ENCODE measurements at regions not wholly inside any gene's neighbourhood (a gene's known extent, or its start where the extent isn't known, plus 50 kb on each side); places are given as distances from the start of the nearest gene placed in this dataset.
"Not testable (repeated sequence)": the region's sequence is repeated elsewhere in the genome, so short reads cannot be mapped to it uniquely, and the experiment has no call there.

DNA sequence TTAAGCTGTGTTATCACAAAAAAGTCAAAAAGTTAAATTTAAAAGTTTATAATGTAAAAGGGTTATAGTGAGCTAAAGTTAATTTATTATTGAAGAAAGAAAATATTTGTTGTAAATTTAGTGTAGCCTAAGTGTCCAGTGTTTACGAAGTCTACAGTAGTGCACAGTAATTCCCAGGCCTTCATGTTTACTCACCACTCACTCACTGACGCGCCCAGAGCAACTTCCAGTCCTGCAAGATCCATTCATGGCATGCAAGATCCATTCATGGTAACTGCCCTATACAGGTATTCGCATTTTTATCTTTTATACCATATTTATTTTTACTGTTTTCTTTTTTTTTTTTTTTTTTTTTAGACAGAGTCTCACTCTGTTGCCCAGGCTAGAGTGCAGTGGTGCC lies 69.5 kb downstream of the TPRA1 start:
- DNase-seq = no peak

DNA sequence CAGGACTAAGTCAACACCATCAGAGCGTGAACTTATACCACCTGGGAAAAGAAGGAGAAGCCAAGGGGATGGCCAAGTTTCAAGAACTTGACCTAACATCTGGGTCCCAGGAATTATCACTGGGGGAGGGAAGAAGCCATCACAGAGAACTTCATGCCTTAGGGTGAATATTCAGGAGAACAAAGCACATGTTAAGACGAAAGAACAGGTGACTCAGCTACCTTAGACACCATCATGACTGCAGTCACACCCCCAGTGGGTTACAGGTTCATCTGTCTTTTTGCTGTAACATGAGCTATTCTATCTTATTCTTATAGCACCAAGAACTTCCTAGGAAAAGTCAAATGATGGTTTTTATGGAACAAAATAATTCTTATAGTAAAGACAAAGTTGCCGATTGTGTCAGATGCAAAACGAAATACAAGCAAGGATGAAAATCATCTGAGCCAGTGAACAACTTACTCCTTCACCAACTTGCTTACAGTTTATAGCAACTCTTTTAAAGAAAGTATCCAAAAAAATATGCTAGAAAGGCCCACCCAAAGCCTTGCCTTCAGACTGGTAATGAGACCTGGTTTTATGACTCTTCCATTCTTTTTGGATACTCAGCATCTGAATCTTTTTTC lies 72.0 kb downstream of the TPRA1 start:
- no peak for DNase-seq

DNA sequence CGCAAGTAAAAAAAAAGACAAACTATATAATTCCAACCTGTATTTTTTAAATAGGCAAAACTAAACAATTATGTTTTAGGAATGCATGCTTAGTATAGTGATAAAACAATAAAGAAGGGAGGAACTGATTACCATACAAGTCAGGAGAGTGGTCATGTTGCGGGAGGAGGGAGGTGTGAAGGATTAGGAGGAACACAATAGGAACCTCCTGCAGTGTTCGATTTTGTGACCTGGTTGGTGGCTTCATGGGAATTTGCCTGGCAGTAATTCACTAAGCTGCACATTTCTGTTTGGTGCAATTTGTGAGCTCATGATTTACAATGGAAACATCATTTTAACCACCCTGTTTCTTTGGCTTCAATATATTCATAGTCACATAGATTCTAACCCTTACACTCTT lies 78.3 kb downstream of the TPRA1 start:
- DNase-seq = no peak

DNA sequence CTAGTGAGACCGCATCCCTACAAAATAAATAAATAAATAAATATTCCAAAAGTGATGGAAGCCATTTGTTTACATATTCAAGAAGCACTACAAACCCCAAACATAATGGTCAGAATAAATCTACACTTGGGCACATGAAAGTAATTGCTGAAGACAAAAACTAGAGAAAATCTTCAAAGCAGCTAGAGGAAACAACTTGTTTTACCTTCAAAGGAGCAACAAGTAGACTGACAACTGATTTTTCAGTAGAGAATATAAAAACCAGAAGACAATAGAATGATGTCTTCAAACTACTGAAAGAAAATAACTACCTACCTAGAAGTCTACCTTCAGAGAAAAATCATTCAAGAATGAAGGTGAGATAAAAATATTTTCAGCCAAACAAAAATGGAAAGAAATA lies 89.4 kb downstream of the TPRA1 start:
- DNase-seq = no peak

DNA sequence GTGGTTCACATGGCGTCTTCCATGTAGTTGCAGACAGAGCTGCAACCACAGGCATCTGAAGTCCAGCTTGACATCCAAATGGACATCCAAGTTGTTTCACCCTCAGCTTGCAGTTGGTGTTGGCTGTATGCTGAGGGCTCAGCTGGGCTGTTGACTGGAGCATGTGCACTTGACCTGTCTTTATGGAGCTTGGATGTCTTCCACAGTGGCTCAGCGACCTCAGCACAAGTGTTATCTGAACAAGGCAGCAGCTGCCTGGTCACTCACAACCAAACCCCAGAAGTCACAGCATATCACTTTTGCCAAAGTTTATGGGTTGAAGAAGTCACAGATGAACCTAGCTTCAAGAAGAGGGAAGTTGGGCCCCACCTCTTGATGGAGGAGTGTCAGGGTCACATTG lies 92.9 kb downstream of the TPRA1 start:
- DNase-seq = no peak

DNA sequence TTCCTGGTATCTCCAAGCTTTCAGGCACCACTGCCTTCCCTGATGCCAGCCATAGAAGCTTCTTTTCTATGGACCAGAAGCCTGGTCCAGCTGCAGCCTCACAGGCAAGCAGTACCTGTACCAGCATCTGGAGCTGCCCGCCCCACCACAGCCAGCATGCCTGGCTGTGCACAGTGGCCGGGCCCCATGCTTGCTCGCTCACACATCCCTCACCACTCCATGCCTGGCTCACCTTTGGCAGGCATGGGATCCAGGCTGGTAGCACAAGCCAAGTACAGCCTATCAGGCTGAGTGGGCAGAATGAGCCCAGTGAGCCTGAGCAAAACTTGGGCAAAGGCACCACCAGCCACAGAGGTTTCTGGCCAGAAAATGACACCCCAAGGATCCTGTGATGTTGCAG lies 93.4 kb downstream of the TPRA1 start:
- DNase-seq = no peak

DNA sequence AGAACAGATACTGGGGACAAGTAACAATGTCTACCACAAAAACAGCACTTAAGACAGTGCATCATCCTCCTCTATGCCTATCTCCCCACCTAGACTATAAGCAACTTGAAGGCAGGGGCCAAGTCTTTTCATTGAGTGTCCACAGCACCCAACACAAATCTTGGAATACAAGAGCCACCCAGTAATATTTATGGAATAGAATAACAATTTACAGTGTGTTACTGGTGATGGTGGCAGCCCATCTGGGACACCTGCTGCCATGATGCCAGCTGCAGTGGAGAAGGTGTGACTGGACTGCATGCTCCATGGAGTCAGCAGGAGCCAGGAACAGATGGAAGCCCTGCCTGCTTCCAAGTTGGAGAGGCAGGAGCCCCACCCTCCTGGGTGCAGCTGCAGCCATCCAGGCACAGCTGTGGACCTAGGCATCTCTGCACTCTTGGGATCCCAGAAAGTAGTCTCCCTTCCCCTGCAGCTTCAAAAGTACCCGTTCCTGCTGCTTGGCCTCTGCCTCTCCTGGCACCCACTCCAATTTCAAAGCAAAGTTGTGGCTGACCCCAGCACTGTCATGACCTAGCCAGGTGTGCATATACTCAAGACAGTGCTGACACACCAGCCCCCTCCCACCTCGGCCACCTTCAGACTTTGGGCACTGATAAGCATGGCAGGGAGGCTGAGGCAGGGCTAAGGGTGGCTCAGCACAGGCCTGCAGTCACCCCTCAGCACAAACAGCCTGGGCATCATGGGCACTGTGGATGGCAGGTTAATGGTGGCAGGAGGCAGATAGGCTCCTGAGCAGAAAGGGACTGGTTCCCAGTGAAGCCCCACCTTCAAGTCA lies 94.5 kb downstream of the TPRA1 start:
- no peak for DNase-seq

DNA sequence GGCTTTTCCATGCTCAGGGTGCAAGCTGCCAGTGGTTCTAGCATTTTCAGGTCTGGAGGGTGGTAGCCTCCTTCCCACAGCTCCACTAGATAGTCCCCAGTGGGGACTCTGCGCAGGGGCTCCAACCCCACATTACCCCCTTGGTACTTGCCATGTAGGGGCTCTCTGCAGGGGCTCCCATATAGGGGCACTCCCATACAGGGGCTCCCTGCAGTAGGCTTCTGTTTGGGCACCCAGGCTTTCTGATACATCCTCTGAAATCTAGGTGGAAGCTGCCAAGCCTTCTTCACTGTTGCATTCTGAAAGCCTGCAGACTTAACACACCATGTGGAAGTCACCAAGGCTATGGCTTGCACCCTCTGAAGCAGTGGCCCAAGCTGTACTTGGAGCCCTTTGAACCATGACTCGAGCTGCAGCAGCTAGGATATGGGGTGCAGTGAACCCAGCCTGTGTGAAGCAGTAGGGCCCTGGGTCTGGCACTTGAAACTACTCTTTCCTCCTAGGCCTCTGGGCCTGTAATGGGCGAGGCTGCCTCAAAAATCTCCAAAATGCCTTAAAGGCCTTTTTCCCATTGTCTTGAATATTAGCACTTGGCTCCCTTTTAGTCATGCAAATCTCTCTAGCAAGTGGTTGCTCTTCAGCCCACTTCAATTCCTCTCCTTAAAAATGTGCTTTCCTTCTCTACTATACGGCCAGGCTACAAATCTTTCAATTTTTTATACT lies 96.4 kb downstream of the TPRA1 start:
- no peak for DNase-seq

DNA sequence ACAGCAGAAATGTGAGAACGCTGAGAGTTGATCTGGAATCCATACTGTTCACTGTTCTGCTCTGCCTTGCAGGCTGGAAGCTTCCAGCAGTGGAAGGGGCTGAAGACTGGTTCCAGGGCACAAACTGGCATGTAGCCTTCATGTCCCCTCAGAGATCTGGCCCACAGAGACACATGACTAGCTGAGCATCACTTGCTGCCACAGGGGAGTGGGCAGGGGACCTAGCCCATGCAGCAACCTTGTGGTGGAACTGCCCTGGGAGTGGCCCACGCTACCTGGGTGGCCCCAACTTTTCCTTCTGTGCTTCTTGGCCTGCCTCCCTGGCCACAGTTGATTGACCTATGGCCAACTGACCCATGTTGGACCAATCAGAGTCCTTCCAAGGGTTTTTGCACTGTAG lies 98.1 kb downstream of the TPRA1 start:
- no peak for DNase-seq

DNA sequence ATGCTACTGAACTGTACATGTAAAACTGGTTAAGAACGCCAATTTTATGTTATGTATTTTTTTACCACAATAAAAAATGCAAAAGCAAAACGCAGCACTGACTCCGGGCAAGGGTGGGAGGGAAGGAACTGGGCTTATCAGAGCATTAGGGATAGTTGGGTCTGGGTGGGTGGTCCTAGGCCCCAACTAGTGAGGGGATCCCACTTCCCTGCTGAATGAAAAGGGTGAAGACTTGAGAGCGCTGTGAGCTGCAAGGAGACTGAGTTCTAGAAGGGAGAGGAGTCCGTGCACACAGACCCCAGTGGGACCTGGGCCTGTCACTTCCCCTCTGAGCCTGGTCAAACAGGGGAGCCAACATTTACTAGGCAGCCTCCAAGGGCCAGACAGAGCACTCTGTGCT lies 98.6 kb downstream of the TPRA1 start:
- no peak for DNase-seq

DNA sequence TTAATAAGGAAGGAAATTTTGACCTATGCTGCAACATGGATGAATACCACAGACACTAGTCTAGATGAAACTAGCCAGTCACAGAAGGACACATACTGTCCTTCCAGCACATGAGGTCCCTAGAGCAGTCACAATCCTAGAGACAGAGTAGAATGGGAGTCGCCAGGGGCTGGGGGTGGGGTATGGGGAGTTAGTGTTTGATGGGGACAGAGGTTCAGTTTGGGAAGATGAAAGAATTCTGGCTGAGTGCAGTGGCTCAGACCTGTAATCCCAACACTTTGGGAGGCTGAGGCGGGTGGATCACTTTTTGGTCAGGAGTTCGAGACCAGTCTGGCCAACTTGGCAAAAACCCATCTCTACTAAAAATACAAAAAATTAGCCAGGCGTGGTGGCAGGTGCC lies 99.2 kb downstream of the TPRA1 start:
- no peak for DNase-seq

DNA sequence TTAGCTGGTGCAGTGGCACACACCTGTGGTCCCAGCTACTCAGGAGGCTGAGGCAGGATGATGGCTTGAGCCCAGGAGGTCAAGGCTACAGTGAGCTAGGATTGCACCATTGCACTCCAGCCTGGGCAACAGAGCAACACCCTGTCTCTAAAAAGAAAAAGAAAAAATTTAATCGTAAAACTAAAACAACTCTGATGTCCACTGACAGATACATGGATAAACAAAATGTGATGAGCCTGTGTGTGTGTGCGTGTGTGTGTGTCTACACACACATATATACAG lies 99.6 kb downstream of the TPRA1 start:
- not testable (repeated sequence) for DNase-seq

DNA sequence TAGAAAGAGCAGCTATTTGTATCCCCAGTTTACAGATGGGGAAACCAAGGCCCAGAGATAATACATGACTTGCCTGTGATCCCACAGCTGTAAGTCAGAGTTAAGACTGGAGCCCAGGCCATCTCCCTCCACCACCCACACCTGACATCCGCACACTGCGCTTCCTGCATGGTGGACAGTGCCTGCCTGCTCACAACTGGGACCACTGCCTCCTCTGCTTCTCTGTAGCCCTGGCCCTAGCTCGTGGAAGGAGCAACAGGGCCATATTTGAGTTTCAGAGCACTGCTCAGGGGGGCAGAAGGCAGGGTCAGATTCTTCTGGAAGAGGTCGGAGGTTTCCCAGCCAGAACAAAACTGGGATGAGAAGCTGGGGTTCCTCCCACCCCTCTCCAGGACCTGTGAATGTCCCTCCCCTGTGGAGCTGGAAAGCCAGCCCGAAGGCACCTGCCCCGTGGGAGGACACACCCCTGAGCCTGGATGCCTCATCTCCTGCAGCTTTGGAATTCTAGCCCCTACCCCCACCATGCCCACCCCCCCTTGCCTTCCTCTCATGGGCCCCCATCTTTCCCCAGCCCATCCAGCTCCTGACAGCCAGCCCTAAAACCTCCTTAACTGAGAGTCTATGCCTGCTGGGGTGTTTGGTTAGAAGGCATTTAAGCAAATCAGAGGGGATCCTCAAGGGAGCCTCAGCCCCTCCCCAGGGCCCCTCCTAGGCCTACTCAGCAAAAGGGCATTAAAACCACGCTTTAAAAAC lies 100.1 kb downstream of the TPRA1 start:
- DNase-seq = no peak

DNA sequence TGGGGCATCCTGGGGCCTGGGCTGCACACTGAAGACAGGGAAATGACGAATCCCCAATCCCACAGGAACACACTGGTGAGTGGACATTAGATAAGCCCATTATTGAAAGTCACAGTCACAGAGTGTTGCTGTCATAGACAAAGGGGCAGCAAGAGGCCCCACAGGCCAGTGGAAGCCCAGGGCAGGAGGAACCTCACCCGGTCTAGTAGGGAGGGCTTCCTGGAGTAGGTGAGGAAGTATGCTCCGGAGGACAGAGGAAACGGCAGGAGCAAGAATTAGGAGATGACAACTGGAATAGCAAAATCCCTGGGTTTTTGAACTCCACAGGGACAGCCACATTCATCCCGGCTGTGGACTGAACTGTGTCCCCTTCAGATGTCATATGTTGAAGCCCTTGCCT lies 101.2 kb downstream of the TPRA1 start:
- DNase-seq = no peak

DNA sequence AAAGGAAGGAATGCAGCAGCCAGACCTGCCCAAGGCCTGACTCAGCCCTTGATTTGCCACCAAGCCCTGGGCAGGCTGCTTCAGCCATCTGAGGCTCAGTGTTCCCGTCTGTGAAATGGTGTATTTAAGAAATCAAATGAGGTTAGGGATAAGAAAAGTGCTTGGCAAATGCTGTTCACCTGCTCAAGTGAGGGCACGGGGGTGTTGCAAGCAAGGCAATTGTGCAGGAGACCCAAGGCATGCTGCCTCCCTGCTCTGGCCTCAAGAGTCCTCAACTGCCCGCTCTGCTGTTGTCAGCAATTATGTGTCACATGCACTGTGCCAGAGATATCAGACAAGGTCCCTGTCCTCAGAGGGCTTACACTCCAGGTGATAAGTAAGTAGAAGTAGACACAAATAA lies 101.8 kb downstream of the TPRA1 start:
- DNase-seq = no peak

DNA sequence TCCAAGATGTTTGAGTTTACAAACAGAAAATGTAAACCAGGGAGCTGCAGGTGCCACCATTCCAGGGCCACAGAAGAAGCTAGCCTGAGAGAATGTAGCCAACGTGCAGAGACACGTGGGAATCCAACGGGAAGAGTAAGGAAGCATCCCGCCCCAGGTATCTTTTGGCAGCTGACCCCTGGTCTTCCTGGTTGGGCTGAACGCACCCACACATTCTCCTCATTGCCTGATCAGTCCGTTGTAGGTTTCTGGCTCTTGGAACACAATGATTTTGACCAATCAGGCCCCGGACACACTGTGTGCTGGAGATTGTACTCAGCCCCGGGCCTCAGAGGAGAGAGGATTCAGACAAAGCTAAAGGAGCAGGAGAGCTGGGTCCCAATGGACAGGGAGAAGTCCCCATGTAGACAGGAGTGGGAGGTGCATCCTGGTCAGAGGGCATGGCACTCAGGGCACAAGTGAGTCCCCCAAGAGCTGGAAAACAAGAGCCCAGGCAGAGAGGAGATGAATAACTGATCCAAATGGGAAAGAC lies 102.3 kb downstream of the TPRA1 start:
- no peak for DNase-seq

DNA sequence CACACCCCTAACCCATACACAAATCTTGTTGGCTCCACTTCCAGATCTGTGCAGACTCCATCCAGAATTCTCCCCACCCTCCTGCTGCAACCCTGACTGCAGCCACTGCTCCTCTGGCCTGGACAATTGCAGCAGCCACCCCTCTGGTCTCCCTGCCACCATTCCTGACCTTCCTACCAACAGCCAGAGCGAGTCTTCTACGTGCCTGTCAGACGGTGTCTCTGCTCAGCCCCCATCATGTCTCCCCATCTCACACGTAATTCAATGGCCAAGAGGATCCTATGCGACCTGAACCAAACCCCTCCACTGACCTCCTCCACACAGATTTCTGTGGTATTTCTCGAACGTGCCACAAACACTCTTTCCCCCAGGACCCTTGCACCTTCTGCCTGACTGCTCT lies 103.3 kb downstream of the TPRA1 start:
- DNase-seq = no peak

DNA sequence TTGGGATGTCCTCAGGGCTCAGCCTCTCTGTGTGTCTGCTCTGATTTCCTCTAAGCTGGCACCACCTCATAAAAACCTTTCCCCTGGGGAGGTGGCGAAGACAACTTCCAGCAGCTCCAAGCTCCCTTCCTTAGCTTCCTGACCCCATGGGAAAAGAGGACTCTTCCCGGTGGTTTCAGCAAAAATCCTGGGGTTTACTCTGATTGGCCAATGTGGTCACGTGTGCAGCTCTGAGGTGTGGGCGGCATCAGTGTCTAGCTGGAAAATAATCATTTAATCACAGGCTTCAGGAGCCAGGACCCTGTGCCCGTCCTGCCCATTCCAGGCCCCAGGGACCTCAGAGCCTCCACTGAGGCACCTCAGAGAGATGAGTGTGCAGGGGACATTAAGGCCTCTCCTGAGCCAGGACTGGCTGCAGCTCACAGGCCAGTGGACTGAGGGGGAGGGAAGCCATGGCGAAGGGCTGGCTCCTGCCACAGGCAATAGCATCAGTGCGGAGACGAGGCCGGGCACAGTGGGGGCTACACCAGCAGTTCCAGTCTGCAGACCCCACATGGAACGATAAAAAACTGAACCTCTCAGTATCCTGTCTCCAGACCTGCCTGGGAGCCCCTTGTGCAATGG lies 104.1 kb downstream of the TPRA1 start:
- DNase-seq = no peak

DNA sequence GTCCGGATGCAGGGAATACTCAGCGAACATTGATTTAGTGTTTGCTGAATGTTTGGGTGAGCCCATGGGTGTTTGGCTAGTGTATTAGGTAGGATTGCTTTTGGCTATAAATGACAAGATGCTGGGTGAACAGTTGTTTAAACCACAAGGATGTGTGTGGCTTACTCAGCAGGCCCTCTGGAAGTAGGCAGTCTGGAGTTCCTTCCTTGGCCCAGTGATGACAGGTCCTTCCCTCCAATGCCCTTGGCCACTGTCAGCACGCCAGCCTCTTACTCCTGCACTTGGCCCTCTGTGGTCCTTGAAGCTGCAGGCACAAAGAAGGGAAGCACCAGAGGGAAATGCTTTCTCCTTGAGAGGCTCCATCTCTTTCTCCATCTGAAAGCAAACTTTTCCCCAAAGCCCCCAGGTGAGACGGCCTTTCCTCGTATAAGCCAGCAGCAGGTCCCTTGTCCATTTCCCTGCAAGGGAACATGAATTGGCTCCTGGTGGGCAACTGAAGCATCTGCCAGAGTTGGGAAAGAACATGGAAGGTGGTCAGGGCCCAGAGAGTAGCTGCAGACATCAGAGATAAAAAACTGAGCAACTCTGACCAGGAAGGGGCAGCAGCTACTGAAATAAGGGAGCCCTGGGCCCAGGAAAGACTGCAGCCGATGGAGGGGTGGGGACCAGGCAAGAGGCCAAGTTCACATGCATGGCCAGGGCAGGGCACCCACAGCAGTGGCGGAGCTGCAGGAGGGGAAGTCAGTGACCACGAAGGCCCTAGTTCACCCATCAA lies 105.0 kb downstream of the TPRA1 start:
- DNase-seq = no peak

DNA sequence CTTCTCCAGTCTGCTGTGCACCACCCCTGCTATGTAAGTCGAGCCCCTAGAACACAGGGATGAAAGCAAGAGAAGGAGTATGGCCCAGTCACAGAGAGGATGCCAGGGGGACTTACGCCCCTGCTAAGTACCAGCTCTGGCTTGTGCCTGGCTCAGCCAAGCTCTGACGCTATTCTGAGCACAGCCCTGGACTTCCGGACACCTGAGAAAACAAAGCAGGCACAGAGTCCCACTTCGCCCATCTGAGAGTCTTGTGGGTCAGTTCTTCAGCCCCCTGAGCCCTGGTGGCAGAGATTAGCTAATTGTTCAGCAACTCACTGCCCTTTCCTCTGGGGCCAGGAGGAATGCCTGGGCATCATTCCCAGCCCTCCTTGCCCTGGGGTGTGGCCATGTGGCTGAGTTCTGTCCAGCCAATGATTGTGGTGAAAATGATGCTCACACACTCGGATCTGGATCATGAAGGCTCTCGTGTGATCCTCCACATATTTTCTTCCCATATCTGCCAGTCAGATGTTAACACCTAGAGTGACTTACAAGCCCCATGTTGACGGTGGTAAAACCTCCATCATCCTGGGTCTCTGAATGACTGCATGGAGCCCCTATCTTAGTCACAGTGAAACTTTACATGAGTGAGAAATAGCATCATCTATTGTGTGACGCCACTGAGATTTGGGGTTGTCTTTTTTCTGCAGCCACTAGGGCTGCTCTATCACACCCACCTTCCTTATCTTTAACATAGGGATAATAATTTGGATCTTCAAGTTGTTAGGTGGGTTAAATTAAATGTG lies 105.7 kb downstream of the TPRA1 start:
- DNase-seq = no peak

DNA sequence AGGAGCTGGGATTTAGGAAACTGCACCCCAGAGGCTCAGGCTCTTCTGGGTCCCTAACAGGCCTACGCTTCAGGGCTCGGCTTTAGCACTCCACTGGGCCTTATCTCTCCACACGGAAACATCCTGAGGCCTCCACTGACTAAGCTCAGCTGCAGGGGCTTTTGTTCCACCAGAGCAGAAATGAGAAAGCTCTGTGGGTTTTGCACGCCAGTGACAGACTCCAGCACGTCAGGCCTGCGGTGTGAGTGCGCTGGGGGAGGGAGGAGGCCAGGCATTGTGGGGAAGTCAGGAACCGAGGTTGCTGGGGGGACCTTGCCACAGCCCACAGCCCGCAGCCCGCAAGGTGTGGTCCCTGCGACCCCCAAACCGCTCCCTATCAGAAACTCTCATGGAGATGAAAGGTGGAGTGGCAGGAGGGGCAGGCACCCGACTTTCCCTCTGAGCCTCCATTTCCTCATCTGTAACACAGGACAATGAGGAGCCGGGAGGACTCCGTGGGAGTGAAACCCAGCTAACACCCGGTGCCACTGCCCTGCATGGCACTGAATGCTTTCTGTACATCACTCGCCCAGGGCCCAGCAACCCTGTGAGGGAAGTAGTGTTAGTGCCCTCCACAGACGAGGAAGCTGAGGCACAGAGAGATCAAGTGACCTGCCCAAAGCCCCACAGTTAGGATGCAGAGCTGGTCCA lies 106.5 kb downstream of the TPRA1 start:
- DNase-seq = no peak
